H9 (cell line): ENCODE measurements at regions not wholly inside any gene's neighbourhood (a gene's known extent, or its start where the extent isn't known, plus 50 kb on each side); places are given as distances from the start of the nearest gene placed in this dataset.

ENCODE experiments used
- DNase-seq: peaks from one replicate; pipeline ENCODE4 v3.0.0-alpha.2; 2017
- H2AFZ ChIP-seq: one replicate; pipeline ENCODE4 v1.6.1; 2013; ENCODE audit warnings: mild to moderate bottlenecking, low read length, control low read depth, moderate library complexity
- H2AK5ac ChIP-seq: 2 replicates; pipeline ENCODE4 v1.6.1; 2013; ENCODE audit warnings: low read length, control low read depth, mixed read lengths; ENCODE audit not compliant: insufficient read length
- H2BK120ac ChIP-seq: one replicate; pipeline ENCODE4 v1.6.1; 2013; ENCODE audit warnings: low read depth, mild to moderate bottlenecking, low read length, control low read depth, inconsistent platforms; ENCODE audit not compliant: poor library complexity, severe bottlenecking
- H2BK12ac ChIP-seq: 2 replicates; pipeline ENCODE4 v1.6.1; 2013; ENCODE audit warnings: low read length, control low read depth, mixed read lengths, low read depth; ENCODE audit not compliant: insufficient read length
- H2BK15ac ChIP-seq: 2 replicates; pipeline ENCODE4 v1.6.1; 2013; ENCODE audit warnings: low read depth, low read length, control low read depth
- H2BK20ac ChIP-seq: one replicate; pipeline ENCODE4 v1.6.1; 2013; ENCODE audit warnings: low read depth, mild to moderate bottlenecking, low read length, control low read depth, inconsistent platforms; ENCODE audit not compliant: poor library complexity, severe bottlenecking
- H2BK5ac ChIP-seq: 2 replicates; pipeline ENCODE4 v1.6.1; 2013; ENCODE audit warnings: low read length, control low read depth, mixed read lengths; ENCODE audit not compliant: insufficient read length
- H3K14ac ChIP-seq: 2 replicates; pipeline ENCODE4 v1.6.1; 2013; ENCODE audit warnings: low read length, control low read depth; ENCODE audit not compliant: insufficient read depth
- H3K18ac ChIP-seq: 2 replicates; pipeline ENCODE4 v1.6.1; 2013; ENCODE audit warnings: low read depth, mild to moderate bottlenecking, mixed read lengths, low read length, control low read depth; ENCODE audit not compliant: insufficient read length
- H3K23ac ChIP-seq: 2 replicates; pipeline ENCODE4 v1.6.1; 2013; ENCODE audit warnings: low read length, control low read depth, mixed read lengths, low read depth; ENCODE audit not compliant: insufficient read length
- H3K23me2 ChIP-seq: 2 replicates; pipeline ENCODE4 v1.6.1; 2013; ENCODE audit warnings: low read depth, mild to moderate bottlenecking, mixed read lengths, low read length, control low read depth; ENCODE audit not compliant: insufficient read length, poor library complexity, severe bottlenecking
- H3K27ac ChIP-seq: 2 replicates; pipeline ENCODE4 v1.5.1; 2013; ENCODE audit warnings: low read length, control low read depth, mixed read lengths, low read depth; ENCODE audit not compliant: insufficient read length
- H3K27me3 ChIP-seq: 2 replicates; pipeline ENCODE4 v1.6.1; 2013; ENCODE audit warnings: low read length, control low read depth, inconsistent platforms; ENCODE audit not compliant: insufficient read depth
- H3K4ac ChIP-seq: 2 replicates; pipeline ENCODE4 v1.6.1; 2013; ENCODE audit warnings: low read depth, mild to moderate bottlenecking, control low read depth, inconsistent platforms, low read length, moderate library complexity
- H3K4me1 ChIP-seq: 2 replicates; pipeline ENCODE4 v1.6.1; 2013; ENCODE audit warnings: low read length, control low read depth, inconsistent platforms; ENCODE audit not compliant: insufficient read depth
- H3K4me2 ChIP-seq: 2 replicates; pipeline ENCODE4 v1.6.1; 2013; ENCODE audit warnings: low read length, control low read depth, mixed read lengths; ENCODE audit not compliant: insufficient read length, insufficient read depth
- H3K56ac ChIP-seq: 2 replicates; pipeline ENCODE4 v1.6.1; 2013; ENCODE audit warnings: low read depth, mild to moderate bottlenecking, mixed read lengths, low read length, control low read depth; ENCODE audit not compliant: insufficient read length
- H3K79me1 ChIP-seq: 2 replicates; pipeline ENCODE4 v1.6.1; 2013; ENCODE audit warnings: low read depth, mild to moderate bottlenecking, moderate library complexity, low read length, control low read depth, inconsistent platforms; ENCODE audit not compliant: insufficient read depth, poor library complexity, severe bottlenecking
- H3K79me2 ChIP-seq: 2 replicates; pipeline ENCODE4 v1.6.1; 2013; ENCODE audit warnings: low read length, control low read depth, inconsistent platforms; ENCODE audit not compliant: insufficient read depth
- H3K9ac ChIP-seq: 2 replicates; pipeline ENCODE4 v1.6.1; 2013; ENCODE audit warnings: low read length, control low read depth, mixed read lengths; ENCODE audit not compliant: insufficient read length; ENCODE audit errors: extremely low read depth
- H3K9me3 ChIP-seq: one replicate; pipeline ENCODE4 v1.6.1; 2013; ENCODE audit warnings: low read depth, low read length, inconsistent platforms; ENCODE audit not compliant: control insufficient read depth
- H3T11ph ChIP-seq: one replicate; pipeline ENCODE4 v1.6.1; 2013; ENCODE audit warnings: mild to moderate bottlenecking, low read length, control low read depth, inconsistent platforms
- H4K20me1 ChIP-seq: one replicate; pipeline ENCODE4 v1.6.1; 2013; ENCODE audit not compliant: control insufficient read depth, insufficient read length, insufficient read depth
- H4K5ac ChIP-seq: 2 replicates; pipeline ENCODE4 v1.6.1; 2013; ENCODE audit warnings: low read depth, mild to moderate bottlenecking, mixed read lengths, low read length, control low read depth; ENCODE audit not compliant: insufficient read length
- H4K8ac ChIP-seq: replicated peaks from 2 replicates; pipeline ENCODE4 v1.6.1; 2013; ENCODE audit warnings: low read length, control low read depth, mixed read lengths, low read depth; ENCODE audit not compliant: insufficient read length
- H4K91ac ChIP-seq: 2 replicates; pipeline ENCODE4 v1.6.1; 2013; ENCODE audit warnings: low read depth, mild to moderate bottlenecking, moderate library complexity, mixed read lengths, low read length, control low read depth; ENCODE audit not compliant: insufficient read length
- H3K27ac Mint-ChIP-seq, 3 experiments: 2 replicates in 2 of 3; 3 replicates in 1 of 3; pipeline ENCODE4 v1.8.0; 2020 to 2021; ENCODE audit warnings: mixed read lengths in 3 of 3, mild to moderate bottlenecking in 1 of 3, moderate library complexity in 1 of 3
- H3K27me3 Mint-ChIP-seq: 2 replicates; pipeline ENCODE4 v1.8.0; 2021; ENCODE audit warnings: low read depth, mild to moderate bottlenecking, moderate library complexity, mixed read lengths
- H3K36me3 Mint-ChIP-seq, 3 experiments: 2 replicates in 2 of 3; 3 replicates in 1 of 3; pipeline ENCODE4 v1.8.0; 2020 to 2021; ENCODE audit warnings: low read depth in 3 of 3, mixed read lengths in 3 of 3; ENCODE audit not compliant: insufficient read depth in 1 of 3
- H3K4me1 Mint-ChIP-seq, 2 experiments: 2 replicates each; pipeline ENCODE4 v1.8.0; 2020; ENCODE audit warnings: mixed read lengths in 2 of 2
- H3K4me3 Mint-ChIP-seq, 2 experiments: 2 replicates in 1 of 2; 3 replicates in 1 of 2; pipeline ENCODE4 v1.8.0; 2020 to 2021; ENCODE audit warnings: mild to moderate bottlenecking in 2 of 2, mixed read lengths in 2 of 2, moderate library complexity in 1 of 2
- H3K9me3 Mint-ChIP-seq, 2 experiments: 2 replicates in 1 of 2; 3 replicates in 1 of 2; pipeline ENCODE4 v1.8.0; 2020; ENCODE audit warnings: mild to moderate bottlenecking in 2 of 2, mixed read lengths in 2 of 2, moderate library complexity in 1 of 2
- CTCF ChIP-seq: fragments of 200-600 bp; sonication (generic); conservative IDR thresholded peaks from 3 replicates; pipeline ENCODE4 v1.8.0; 2021; ENCODE audit warnings: antibody characterized with exemption, mild to moderate bottlenecking
- WGBS: extraction: QIAGEN DNeasy Blood & Tissue Kit; methylation state at CpG from one replicate; pipeline ENCODE4 v1.1.7; 2013; ENCODE audit warnings: missing lambda C conversion rate, low lambda C conversion rate, mixed read lengths; ENCODE audit not compliant: insufficient read length; ENCODE audit errors: extremely low coverage; 5-methylcytosine and 5-hydroxymethylcytosine counted together

GRCh38 chr2:573025-573424 is 104.2 kb downstream of the TMEM18 start:
- H3K4ac ChIP-seq, result no peak overlapping the region
- no peak overlapping the region for H2BK5ac ChIP-seq
- DNase-seq, result no peak
- H3K56ac ChIP-seq, result no peak overlapping the region
- H3K9me3 ChIP-seq, result no peaks in the 10 kb centered on the region
- no peak overlapping the region for H2BK12ac ChIP-seq
- WGBS, result no CpG with 5 or more reads among the region's 9 CpGs
- no peaks in the 10 kb centered on the region for H4K20me1 ChIP-seq
- no peaks in the 10 kb centered on the region for H3K79me2 ChIP-seq
- H3K27ac ChIP-seq, result no peak overlapping the region
- no peak overlapping the region for H3K18ac ChIP-seq
- no peak overlapping the region for H2BK15ac ChIP-seq
- no peaks in the 10 kb centered on the region for H3K23me2 ChIP-seq
- H3K23ac ChIP-seq, result no peak overlapping the region
- H2AFZ ChIP-seq, result no peak overlapping the region
- no peak overlapping the region for H3K9ac ChIP-seq
- H3K79me1 ChIP-seq, result no peaks in the 10 kb centered on the region
- no peak overlapping the region for H3T11ph ChIP-seq
- H3K9me3 Mint-ChIP-seq, result peaks cover 12% of the 10 kb centered on the region in 2 experiments
- no peak overlapping the region for H4K5ac ChIP-seq
- H3K4me2 ChIP-seq, result no peak overlapping the region
- no peak overlapping the region for H3K27ac Mint-ChIP-seq
- no peak overlapping the region for H2AK5ac ChIP-seq
- no peaks in the 10 kb centered on the region for H3K4me1 ChIP-seq
- no peak overlapping the region for H3K14ac ChIP-seq
- H3K4me1 Mint-ChIP-seq, result no peaks in the 10 kb centered on the region
- no peak overlapping the region for H4K91ac ChIP-seq
- peaks cover 25% of the 10 kb centered on the region for H3K27me3 Mint-ChIP-seq
- peaks cover 0 to 2% (median 0%) of the 10 kb centered on the region in 3 experiments; a peak in 1 of 7 replicates for H3K36me3 Mint-ChIP-seq
- no peak overlapping the region for H2BK20ac ChIP-seq
- H4K8ac ChIP-seq, result no peak overlapping the region
- no peak for TF ChIP-seq CTCF
- no peak overlapping the region for H3K4me3 Mint-ChIP-seq
- H2BK120ac ChIP-seq, result no peak overlapping the region
- H3K27me3 ChIP-seq, result peaks cover 3% of the 10 kb centered on the region; the same call in 1 of the 2 replicates
